CD4-positive, alpha-beta T cell treated with Interleukin-6 at 100 ng/mL for 8 hours (primary cell): ENCODE measurements at regions not wholly inside any gene's neighbourhood (a gene's known extent, or its start where the extent isn't known, plus 50 kb on each side); places are given as distances from the start of the nearest gene placed in this dataset.

Source experiments
- DNase-seq: peaks from one replicate; pipeline ENCODE4 v3.0.0-alpha.2; 2020; ENCODE audit warnings: mixed read lengths, low spot score

- no peak for DNase-seq
Measured at GRCh38 chr10:131445623-131446022, 134.1 kb upstream of the TCERG1L start.

DNA sequence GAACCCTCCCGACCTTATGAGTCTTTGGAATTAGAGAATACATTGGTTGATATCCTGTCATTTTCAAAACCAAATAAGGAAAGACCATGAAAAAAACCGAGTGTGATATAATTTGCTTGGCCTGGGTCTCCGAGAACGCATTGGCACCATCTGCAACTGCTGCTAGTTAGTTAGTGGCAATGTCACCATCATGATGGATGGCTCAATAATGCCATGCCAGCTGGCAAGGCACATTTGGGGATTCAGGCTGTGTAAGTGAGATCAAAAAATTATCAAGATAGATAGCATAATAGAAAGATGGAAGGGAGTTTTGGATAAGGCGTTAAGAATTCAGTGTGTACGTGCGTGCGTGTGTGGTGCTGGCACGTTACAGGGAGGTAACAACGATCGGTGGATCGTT, 134.7 kb upstream of the TCERG1L start:
- DNase-seq, result no peak

- DNase-seq, result no peak
Measured at GRCh38 chr10:131448171-131448570, 136.7 kb upstream of the TCERG1L start.

DNA sequence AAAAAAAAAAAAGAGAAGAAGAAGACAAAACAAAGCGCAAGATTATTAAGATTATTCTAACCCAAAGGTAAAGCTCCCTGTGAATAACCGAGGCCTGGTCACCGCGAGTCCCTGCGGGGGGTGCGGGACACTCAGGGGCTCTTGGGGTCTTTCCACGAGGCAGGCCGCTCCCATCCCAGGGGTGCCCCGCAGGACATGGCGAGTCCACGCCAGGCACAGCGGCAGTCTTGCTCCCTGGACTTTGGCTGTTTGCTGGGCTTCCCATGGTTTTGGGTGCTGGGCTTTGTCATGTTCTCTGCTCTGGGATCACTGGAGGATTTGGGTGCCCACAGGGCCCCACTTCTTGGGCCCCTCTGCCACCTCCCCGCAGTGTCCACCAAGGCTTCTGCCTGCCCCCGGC, 137.4 kb upstream of the TCERG1L start:
- DNase-seq, result no peak

DNA sequence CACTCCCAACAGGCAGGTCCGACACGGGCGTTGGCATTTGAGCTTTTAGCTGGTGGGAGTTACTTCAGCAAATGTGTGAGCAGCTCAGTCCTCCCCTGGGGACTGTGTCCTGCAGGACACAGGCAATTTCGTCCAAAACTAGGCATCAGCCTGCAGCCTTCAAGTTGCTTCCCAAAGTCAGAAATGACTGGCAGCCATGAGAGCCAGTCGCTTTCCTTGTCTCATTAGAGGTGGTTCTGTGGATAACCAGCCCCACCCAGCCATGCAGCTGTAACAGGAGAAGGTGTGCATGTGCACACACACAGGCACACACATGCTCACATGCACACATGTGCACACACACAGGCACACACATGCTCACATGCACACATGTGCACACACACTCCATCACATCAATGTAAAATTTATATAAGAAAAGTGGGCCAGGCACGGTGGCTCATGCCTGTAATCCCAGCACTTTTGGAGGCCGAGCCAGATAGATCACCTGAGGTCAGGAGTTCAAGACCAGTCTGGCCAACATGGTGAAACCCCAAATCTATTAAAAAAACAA, 138.8 kb upstream of the TCERG1L start:
- no peak for DNase-seq

GRCh38 chr10:131451407-131452015, 140.0 kb upstream of the TCERG1L start:
- no peak for DNase-seq

DNA sequence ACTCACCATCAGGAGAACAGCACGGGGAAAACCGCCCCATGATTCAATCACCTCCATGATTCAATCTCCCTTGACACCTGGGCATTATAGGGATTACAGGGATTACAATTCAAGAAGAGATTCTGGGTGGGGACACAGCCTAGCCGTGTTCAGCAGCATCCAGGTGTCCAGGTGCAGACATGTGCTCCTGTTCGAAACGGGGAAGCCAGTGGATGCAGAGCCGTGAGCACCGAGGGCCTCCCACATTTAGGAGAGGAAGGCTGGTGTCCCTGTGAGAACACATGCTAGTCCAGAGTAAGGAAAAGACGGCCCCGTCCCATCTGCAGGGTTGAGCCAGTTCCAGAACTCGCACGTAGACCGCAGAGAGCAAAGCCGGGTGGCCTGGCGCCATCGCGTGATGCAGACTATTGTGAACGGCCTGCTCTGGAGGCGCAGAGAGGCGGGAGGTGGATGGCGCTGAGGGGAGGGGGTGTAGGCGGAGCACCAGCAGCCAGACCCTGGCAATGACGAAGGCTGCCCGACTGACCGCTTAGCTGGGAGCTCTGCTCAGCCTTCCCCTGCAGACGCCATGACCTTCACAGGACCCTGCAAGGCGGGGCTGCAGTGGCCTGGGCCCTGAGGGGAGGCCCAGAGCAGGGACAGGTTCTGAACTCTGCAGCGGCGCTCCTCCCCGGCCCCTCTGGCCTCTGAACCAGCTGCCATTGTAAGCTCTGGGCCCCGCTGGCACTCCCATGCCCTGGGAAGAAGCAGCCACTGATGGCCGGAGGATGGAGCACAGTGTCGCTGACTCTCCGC, 141.6 kb upstream of the TCERG1L start:
- no peak for DNase-seq

DNA sequence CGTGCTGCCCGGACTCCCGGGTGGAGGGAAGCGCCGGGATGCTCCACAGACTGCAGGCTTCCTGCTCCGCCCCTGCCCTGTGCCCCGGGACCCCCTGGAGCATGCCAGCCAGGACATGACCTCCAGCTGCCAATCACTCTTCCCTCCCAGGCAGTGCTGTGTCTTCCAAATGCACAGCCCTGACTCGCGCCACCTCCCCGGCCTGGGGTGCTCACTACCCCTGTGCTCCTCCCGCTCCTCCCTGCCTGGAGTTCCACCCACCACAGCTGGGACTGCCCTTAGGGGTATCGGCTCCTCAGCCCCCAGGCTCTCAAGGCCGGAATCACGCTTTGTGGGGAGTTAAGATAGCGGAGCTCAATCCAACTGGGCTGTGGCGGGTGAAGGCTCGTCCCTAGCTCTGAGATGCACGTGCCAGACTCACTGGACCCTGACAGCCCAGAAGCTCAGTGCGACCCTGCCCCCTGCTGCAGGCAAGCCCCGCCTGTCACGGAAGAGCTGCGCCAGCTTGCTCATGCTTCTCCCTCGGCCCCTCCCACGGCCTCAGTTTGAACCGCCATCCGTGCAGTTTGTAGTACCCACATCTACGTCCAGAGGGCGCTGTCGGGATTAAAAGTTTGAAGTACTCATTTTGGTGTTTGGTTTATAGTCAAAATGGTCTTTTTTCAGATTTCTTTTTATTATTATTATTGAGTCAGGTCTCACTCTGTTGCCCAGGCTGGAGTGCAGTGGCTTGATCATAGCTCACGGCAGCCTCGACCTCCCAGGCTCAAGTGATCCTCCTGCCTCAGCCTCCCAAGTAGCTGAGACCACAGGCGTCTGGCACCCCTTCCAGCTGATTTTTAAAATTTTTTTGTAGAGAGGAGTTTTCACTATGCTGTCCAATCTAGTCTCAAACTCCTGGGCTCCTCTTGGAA, 142.5 kb upstream of the TCERG1L start:
- DNase-seq, result peak; percentile 23

- DNase-seq, result no peak
Measured at GRCh38 chr10:131456411-131456810, 144.9 kb upstream of the TCERG1L start.

DNA sequence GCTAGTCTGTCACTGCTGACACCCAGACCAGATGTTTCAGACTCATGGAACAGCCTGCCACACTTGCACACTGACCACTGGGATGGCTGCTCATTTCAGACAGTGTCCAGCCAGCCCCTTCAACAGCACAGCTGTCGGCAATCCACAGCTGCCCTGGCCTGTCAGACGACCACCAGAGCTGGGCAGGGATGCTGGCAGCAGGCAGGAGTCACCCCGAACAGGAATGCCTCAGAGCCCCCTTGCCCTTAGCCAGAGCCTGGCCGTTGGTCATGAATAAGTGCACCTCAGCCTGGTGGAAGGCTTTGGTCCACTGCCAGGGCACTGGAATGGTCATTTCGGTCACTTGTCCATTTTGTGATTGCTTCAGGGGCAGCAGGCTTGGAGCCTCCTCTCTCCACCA, 149.6 kb upstream of the TCERG1L start:
- no peak for DNase-seq

GRCh38 chr10:131464789-131465188, 153.3 kb upstream of the TCERG1L start:
- DNase-seq, result no peak

- DNase-seq, result no peak
Measured at GRCh38 chr10:131469551-131469950, 158.0 kb upstream of the TCERG1L start.

DNA sequence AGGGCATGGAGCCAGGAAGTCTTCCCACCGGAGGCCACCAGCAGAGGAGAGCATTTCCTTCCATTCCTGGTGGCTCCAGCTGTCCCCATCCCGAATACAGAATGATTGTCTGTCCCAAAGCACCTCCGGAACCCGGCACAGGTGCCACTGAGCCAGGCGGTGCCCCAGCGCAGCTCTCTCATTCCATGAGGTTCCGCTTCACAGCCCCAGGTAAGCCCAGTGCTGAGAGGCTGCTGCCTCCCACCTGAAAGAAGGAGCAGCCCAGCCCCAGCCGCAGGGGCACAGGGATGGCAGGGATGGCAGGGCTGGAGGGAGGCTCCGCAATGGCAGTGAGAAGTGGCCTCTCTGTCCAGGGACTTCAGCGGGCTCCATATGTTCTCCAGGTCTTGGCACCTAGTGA, 162.1 kb upstream of the TCERG1L start:
- no peak for DNase-seq

GRCh38 chr10:131474416-131474815, 162.9 kb upstream of the TCERG1L start:
- no peak for DNase-seq

DNA sequence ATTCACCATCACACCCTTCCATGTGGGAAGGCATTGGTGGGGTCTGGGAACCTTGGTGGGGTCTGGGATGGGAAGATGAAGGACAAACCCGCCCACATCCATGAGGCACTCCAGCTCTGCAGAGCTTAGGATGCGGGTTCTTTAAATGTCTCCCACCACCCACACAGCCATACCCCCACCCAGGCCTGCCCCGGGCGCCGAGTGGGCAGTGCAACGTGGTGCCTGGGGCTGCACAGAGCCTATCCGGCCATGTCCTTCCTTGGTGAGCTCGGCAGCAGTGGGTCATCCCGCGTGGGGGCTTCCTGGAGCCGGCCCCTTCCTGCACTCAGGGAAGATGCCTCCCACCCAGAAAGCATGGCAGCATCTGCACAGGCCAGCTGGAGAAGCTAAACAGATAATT, 163.5 kb upstream of the TCERG1L start:
- no peak for DNase-seq

DNA sequence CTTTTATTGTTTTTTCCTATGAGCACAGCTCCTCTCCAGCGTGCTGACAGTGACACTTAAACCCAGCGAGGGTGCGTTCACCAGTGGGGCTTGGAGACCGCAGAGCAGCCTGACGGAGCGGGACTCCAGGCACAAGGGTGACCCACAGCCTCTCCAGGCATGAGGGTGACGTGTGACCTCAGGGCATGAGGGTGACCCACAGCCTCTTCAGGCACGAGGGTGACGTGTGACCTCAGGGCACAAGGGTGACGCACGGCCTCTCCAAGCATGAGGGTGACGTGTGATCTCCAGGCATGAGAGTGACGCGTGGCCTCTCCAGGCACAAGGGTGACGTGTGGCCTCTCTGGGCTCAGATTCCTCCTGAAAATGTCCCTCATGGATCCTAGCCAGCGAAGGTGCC, 164.3 kb upstream of the TCERG1L start:
- DNase-seq, result no peak

- DNase-seq, result no peak
Measured at GRCh38 chr10:131477457-131478121, 166.1 kb upstream of the TCERG1L start.

DNA sequence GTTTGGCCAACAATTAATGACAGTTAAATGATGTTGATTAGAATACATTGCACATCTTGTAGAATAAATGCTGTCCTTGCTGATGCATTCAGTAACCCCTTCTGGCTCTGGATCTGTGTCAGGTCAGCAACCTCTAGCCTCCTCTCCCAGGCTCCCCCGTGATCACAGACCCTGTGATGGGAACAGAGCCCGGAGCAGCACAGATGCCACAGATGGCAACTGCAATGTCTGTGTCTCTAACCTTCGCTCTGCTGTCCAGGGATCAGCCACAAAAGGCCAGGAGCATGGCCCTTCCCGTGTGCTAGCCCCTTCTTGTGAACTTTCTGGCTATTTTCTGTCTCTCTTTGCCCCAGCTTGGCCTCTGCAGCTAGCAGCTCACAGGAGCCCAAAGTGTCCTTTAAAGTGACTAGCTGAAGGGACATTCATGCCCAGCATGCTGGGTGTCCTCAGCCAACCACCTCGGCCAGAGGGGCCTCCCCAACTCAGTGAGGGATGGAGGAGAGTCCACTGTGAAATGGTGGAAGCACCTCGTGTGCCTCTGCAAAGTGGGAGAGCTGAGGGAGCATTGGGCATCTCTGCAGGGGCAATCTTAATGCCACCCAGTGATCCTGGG, 167.0 kb upstream of the TCERG1L start:
- DNase-seq, result no peak

- DNase-seq, result no peak
Measured at GRCh38 chr10:131480066-131480465, 168.5 kb upstream of the TCERG1L start.

DNA sequence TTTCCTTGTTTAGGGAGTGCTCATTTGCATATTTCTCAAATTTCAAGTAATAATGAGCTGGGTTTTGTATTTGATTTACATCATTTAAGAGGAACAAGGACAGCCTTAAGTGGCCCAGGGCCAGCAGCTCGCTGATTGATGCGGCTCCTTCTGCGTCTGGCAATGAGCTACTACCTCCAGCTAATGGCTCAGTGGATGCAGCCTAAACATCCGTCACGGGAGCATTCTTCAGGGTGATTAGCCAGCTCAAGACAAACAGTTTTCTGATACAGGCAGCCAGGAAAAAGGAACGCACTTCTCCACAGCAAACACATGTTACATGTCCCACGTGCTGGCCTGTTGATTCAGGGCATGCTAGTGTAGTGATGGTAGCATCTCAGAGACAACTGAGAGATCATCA, 169.3 kb upstream of the TCERG1L start:
- DNase-seq, result no peak

GRCh38 chr10:131485732-131486131, 174.2 kb upstream of the TCERG1L start:
- DNase-seq, result no peak

GRCh38 chr10:131487822-131488221, 176.3 kb upstream of the TCERG1L start:
- DNase-seq, result no peak
